ENCODE measurements at regions not wholly inside any gene's neighbourhood (a gene's known extent, or its start where the extent isn't known, plus 50 kb on each side); places are given as distances from the start of the nearest gene placed in this dataset.
A peak's percentile ranks its signal among the peaks of the same experiment; 100 is the strongest.
"Not testable (repeated sequence)": the region's sequence is repeated elsewhere in the genome, so short reads cannot be mapped to it uniquely, and the experiment has no call there.

DNA sequence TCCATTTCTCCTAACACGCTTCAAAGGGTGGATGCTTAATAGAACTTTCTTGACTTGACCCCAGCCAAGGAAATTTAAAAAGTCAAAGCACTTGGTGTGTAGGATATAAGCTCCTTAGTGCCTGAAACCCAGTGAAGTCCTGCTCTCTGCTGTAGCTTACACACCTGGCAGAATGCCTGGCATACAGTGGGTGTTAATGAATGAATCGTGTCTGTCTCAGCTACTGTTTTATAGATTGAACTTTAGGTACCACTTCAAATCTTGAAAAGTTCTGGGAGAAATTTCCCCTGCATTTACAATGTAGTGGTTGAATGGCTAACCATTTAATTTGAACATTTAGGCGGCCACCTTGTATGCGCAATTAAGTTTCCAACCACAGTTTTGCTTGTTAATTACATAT lies 70.5 kb upstream of the ZNF217 start:
- DNase-seq (ENCODE audit: low spot score) = no peak

DNA sequence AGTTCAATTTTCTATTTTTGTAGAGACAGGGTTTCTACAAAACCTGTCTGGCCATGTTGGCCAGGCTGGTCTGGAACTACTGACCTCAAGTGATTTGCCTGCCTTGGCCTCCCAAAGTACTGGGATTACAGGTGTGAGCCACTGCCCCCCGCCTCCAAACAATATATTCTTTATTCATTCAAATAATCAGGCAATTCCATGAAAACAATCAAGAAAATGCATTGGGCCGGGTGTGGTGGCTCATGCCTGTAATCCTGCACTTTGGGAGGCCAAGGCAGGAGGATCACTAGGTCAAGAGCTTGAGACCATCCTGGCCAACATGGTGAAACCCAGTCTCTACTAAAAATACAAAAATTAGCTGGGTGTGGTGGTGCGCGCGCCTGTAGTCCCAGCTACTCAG lies 69.9 kb upstream of the ZNF217 start:
- not testable (repeated sequence) for DNase-seq (ENCODE audit: low spot score)

DNA sequence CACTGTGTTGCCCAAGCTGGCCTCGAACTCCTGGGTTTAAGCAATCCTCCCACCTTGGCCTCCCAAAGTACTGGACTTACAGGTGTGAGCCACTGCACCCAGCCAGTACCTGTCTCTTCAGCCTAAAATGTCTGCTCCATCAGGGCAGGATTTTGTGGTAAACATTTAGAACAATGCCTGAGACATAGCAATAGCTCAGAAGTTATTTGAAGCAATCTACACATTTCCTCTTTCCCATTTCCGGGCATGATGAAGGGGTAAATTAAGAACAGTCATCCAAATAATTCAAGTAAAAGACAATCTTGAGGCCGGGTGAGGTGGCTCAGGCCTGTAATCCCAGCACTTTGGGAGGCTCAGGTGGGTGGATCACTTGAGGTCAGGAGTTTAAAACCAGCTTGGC lies 69.0 kb upstream of the ZNF217 start:
- no peak for DNase-seq (ENCODE audit: low spot score)

DNA sequence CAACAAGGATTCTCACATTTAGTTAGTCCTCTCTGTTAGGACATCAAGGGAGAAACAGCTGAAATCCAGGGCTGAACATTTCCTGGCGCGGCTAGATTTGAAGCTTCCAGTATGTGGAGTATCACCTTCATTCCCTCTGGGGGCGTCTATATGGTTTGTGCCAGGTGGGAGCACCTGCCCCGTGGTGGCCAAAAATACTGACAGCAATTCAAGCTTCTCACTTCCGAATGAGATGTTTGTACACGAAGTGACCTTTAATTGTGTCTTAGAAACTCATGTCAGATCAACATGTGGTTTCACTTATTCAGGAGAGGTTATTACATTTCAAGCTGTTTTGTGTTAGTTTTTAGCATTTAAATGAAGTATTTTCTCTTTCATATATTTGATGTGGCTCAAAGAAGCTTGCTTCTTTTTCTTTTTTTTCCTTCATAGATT lies 67.3 kb upstream of the ZNF217 start:
- no peak for DNase-seq (ENCODE audit: low spot score)

DNA sequence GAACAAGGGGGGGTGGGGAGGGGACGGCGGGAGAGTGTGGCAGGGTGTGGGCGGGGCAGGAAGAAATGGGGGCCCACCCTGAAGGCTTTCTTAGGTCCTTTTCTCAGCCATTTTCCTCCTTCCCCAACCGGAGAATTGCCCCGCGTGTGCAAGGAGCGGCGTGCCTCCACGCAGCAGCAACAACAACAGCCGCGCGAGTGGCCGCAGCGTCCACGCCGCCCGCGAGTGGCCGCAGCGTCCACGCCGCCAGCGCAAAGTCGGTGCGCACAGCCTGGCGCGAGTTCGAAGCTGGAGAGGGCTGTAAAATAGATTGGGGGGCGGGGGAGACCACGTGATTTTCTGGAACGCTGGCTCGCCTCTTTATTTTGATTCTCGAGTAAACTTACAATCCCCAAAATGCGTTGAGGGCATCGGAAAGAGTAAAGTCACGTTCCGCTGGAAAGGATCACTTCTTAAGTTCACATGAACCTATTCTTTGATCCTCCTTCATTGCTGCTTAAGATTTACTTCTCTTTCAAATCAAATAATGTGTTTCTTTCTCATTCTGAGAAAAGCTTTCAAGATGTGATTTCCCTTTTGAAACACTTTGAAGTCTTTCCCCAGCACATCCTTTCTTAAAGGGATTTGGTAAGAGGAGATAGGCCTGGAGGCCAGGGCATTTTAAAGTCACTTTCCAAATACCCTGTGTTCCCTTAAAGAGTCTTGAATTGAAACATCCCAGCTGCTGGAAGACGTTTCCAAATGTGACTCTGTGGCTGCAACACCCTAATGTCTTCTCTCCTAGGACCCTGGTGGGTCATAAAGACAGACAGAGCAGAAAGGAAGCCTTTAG lies 66.7 kb upstream of the ZNF217 start:
- DNase-seq (ENCODE audit: low spot score) = no peak

DNA sequence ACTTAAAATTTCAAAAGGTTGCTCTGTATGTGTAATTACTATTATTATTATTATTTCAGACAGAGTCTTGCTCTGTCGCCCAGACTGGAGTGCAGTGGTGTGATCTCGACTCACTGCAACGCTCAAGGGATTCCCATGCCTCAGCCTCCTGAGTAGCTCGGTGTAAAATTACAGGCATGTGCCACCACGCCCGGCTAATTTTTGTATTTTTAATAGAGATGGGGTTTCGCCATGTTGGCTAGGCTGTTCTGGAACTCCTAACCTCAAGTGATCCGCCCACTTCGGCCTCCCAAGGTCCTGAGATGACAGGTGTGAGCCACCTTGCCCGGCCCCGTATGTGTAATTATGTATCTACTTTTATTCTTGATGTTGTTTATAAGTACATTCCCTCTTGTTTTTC lies 65.3 kb upstream of the ZNF217 start:
- DNase-seq (ENCODE audit: low spot score) = no peak

DNA sequence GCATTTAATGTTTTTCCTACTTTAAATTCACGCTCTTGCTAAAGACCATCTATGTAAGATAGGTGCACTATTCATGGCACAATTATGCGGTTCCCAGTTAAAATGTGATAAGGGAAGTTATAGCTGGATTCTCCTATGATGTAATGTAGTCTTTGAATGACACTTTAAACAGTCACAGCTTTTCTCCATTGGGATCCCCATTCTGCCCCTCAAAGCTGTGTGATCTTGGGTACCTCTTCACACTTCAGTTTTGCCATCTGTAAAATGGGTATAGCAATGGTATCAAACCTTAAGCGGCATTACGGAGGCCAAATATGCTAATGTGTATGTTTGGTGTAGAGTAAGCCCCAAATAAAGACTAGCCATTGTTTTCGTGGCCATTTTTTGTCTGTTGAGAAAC lies 64.7 kb upstream of the ZNF217 start:
- no peak for DNase-seq (ENCODE audit: low spot score)

DNA sequence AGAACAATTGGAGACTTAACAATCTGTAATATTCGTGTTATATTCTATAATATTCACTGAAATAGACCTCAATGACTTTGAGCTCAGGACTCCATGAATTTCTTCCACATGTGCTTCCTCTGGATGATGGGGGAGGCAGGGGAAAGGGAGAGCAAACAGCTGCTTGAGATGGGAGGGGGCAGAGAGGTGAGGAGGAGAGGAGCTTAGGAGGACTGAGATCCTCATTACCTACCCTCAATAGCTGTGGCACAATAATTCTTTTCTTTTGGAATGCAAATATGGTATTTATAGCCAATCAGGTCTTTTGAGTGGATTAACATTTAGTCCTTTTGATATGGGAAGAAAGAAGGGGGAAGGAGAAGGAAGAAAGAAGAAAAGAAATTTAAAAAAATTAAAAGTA lies 64.1 kb upstream of the ZNF217 start:
- DNase-seq (ENCODE audit: low spot score) = no peak

DNA sequence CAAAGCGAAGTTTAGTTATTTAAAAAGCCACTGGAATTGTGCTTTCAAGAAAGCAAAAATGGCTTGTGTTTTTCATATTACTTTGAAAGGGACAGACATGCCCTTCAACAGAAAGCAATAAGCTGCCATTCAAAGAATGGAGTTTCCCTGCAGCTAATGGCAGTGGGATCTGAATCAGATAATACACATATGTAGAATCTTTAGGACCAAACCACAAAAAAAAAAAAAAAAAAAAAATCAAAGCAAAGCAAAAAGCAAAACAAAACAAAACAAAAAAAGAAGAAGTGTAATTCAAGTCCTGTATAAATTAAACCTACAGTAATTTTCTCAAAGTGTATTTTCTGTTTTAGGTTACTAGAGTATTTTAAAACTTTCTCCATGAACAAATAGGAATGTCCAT lies 63.6 kb upstream of the ZNF217 start:
- DNase-seq (ENCODE audit: low spot score) = no peak

DNA sequence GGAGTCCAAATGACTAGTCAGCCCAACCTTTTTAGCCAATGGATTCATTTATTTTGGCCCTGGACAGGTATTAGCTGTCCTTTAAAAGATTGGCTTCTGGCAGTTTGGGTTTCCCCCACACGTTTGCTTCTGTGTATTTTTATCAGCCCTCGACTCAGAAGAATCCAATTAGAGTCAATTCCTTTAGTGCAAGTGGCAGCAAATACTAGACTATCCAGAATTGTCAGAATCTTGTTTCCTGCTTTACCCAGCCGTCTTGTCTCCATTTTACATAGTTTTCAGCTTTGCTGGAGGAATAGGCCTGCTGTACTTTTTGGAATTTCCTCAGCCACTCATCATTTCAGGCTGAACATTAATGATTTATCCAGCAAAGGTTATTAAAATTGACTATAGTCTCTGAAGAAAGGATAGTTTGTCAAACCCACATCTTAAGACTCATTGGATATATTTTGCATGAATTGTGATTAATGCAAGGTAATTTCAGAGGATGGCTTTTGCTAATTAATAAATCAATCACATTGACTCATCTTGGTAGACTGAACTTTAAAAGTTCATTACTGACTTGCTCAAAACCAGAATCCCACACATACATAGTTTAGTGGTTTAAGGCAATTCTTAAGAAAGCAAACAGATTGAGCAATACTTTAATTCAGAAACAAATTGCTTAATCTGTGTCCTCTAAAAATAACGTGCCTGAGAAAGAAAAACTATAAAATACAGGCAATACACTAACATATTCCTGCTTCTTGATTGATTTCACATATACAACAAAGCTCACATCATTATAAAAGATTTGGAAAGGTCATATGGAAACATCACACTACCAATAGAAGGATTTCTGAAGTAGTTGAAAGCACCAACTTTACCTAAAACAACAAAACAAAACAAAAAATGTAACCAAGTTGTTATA lies 62.9 kb upstream of the ZNF217 start:
- DNase-seq (ENCODE audit: low spot score) = no peak

DNA sequence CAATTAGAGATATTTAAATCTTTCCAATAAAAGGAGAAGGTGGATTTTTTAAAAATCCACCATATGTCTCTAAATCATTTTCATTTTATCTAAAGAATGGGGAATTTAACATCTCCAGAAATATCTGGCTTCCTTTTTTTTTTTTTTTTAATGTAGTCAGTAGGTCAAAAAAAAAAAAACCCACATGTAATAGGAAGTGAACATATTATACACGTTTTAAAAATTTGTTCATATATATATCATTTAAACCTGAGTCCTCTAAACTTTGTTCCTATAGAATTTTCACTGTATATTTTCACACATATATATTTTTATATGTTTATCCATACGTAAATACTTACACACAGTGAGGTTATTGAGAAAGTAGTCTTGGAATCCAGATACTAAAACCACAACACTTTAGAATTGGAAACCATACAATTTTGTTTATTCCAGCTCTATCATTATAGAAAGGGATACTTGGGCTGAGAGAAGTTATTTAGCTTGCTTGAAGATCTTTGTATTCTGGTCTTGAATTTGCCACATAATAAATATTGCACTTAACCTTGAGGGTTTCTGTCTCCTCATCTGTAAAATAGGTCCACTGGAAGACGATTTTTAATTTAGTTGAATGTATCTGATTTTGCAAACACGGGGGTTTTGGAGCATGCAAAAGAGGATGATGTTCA lies 62.1 kb upstream of the ZNF217 start:
- DNase-seq (ENCODE audit: low spot score) = no peak

DNA sequence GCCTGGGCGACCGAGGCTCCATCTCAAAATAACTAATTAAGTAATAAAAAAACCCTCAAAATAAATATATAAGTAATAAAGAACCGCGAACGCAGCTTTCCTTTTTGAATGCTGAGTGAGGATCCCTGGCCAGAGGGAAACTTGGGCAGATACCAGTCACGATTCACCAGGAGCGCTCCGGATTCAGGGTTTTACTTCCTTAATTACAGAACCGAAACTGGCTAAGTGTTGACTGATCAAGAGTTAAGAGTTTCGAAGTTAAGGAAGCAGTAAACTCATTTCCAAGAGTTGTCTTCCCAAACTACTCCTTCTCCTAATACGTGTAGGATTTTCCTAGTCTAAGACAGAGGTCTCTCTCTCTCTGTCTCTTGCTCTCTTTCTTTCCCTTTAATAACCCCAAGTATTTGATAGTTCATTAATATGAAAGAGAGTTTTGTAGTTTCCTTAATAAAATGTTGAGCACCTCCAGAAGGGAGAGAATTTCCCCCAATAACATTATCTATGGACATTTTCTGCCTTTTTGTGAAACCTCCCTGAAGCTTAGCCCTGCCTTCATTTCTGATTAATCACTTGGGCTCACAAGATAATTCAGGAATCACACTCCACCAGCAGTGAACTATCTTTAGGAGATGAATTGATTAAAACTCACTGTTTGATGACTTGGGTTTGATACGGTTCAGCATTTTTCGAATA lies 61.4 kb upstream of the ZNF217 start:
- no peak for DNase-seq (ENCODE audit: low spot score)

DNA sequence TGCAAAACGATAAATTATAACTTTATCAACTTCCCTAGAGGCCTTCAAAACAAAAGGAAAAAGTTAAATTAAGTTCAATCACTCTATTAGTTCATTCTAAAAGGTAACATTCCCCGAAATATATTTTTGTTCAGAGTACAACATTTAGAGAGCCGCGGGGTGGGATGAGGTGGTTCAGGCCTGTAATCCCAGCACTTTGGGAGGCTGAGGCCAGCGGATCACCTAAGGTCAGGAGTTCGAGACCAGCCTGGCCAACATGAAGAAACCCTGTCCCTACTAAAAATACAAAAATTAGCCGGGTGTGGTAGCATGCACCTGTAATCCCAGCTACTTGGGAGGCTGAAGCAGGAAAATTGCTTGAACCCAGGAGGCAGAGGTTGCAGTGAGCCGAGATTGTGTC lies 60.9 kb upstream of the ZNF217 start:
- not testable (repeated sequence) for DNase-seq (ENCODE audit: low spot score)

DNA sequence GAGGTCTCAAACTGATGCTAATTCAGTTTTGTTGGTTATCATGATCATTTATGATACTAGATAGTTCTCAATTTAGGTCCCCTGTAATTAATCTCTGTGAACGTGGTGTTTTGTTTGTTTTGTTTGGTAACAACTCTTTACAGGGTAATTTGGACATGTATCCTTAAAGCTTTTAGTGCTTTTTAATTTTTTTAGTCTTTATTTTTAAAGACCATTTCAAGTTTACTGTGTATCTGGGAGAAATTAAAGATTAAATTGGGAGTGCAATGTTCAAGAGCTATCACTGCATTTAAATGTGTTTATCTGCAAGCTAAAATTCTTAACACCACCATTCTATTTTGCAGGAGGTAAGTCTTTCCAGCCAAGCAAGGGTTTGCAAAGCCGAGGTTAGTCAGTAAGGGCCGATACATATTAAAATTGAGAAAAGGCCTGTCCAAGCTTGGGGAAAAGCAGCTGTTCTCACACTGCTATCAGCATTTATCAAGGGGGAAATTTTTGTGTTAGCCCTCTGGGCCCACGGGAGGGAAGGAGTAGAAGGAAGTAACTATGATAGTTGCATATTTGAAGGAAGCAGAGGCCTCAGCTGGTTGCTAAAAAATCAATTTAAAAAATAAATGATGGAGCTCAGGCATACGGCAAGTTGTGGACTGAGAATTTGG lies 59.3 kb upstream of the ZNF217 start:
- no peak for DNase-seq (ENCODE audit: low spot score)

DNA sequence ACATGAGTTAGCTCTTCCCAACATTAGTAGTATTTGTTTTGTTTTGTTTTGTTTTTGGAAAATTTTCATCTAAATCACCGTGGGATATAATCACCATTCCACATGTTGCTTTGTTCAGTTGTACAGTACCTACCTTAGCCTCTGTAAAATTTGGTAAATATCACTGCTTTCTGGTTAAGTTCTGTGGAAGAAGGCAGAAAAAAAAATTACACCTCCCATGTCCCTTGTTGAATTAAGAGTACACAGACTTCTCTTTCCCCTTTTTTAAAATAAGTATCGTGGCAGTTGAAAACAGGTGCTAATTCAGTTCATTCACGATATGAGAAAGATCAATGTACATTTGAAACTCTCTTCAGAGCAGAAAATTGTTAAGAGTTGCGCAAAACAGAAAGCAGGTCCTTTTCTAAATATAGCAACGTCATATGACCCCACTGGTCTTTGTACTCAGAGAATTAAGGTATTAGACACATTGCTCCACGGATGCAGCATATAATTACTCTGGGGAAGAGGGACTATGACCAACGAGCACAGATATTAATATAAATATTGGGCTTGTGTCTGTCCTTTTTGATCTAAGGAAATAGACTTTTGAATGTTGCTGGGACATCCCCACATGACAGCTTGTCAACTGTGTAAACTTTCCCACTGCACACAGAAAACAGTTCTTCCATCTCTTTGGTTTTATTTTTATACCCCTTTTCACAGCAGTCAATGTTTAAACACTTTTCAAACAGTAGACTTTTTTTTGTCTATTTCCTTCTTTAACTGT lies 58.6 kb upstream of the ZNF217 start:
- DNase-seq (ENCODE audit: low spot score) = peak; percentile 33

DNA sequence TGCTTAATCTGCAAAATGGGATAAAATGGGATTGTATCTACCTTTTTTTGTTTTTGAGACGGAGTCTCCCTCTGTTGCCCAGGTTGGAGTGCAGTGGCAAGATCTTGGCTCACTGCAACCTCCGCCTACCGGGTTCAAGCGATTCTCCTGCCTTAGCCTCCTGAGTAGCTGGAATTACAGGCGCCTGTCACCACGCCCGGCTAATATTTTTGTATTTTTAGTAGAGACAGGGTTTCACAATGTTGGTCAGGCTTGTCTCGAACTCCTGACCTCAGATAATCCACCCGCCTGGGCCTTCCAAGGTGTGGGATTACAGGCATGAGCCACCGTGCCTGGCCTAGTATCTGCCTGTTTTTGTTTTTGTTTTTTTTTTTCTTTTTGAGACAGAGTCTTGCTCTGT lies 55.9 kb upstream of the ZNF217 start:
- not testable (repeated sequence) for DNase-seq (ENCODE audit: low spot score)

DNA sequence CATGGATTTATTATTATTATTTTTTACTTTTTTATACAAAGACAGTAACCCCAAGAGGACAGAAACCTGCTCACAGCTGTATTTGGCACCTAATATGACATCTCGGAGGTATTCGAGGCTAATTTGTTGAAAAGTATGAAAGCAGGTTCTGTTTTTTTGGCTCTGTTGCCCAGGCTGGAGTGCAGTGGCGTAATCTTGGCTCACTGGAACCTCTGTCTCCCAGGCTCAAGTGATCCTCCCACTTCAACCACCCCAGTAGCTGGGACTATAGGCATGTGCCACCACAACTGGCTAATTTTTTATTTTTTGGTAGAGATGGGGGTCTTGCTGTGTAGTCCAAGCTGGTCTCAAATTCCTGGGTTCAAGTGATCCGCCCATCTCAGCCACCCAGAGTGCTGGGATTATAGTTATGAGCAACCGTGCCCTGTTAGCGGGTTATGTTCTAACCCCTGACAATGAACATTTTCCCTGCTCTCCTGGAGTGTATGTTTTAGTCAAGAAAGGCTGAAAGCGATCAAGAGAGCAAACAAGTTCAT lies 53.7 kb upstream of the ZNF217 start:
- no peak for DNase-seq (ENCODE audit: low spot score)

DNA sequence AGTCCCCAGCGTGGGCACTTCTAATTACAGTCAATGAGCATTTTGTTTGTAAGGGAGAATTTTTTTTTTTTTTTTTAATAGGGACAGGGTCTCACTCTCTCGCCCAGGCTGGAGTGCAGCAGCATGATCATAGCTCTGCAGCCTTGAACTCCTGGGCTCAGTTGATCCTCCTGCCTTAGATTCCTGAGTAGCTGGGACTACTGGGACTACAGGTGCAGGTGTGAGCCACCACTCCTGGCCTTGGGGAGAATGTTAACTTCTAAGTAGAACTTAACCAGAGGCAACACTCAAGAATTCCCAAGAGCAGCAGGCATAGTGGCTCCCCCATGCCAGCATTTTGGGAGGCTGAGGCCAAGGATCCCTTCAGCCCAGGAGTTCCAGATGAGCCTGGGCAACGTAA lies 52.9 kb upstream of the ZNF217 start:
- DNase-seq (ENCODE audit: low spot score) = no peak

DNA sequence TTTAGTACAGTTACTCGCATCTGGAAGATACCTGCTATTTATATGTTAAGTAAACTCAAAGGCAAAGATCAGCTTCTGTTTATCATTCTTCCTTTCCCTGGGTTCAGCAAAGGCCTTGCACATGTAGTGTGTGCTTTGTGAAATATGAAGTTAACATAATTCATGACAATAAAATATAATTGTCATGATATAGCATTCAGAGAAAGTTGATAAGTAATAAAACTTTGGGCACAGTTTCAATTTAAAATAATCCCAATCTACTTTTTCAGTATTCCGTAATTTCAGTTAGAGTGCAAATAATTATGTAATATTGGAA lies 51.9 kb upstream of the ZNF217 start:
- DNase-seq (ENCODE audit: low spot score) = no peak

DNA sequence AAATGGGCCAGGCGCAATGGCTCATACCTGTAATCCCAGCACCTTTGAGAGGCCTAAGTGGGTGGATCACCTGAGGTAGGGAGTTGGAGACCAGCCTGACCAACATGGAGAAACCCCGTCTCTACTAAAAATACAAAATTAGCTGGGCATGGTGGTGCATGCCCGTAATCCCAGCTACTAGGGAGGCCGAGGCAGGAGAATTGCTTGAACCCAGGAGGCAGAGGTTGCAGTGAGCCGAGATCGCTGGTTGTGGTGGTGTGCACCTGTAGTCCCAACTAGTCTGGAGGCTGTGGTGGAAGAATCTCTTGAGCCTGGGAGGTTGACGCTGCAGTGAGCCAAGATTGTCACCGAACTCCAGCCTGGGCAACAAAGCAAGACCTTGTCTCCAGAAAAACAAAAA lies 50.5 kb upstream of the ZNF217 start:
- not testable (repeated sequence) for DNase-seq (ENCODE audit: low spot score)
